ENCODE measurements at regions not wholly inside any gene's neighbourhood (a gene's known extent, or its start where the extent isn't known, plus 50 kb on each side); places are given as distances from the start of the nearest gene placed in this dataset.

DNA sequence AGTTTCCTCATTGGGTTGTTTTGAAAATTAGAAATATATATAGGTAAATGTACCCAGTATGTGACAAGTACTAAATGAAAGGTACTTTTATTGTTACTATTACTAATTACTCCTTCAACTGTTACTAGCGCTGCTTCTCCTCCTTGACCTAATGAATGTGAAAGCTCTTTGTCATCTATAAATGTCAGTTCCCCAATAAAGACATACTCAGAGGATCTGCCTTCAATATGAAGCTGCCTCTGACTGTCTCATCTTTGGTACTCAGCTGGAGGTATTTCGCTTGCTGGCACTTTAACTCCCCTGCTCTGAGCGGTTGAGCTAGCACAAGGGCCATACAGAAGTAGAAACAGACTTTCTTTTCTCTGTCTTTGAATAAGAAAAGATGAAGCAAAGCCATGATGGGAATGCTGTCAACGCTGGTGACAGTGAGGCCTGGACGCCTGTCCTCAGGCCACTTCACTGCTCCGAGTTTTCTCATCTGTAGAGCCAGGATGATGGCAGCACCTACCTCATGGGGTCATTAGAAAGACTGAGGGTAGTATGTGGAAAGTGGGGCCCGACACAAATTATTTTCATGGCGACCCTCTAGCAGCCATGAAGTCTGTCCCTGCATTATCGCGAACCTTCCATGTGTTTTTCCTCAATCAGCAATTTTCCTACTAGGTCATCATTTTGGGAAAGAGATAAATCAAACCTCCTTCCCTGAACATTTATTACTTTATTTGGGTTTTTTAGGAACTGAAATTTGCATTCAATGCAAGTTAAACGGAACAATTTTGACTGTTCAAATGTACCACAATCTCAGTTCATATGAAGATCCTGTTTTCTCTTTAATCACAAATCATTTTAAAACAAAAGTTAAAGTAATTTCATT is 55.9 kb upstream of the SNX9 start:
- POLR2A ChIA-PET = no interaction called here
- in situ Hi-C loops (cut with MboI) = no loop called here

DNA sequence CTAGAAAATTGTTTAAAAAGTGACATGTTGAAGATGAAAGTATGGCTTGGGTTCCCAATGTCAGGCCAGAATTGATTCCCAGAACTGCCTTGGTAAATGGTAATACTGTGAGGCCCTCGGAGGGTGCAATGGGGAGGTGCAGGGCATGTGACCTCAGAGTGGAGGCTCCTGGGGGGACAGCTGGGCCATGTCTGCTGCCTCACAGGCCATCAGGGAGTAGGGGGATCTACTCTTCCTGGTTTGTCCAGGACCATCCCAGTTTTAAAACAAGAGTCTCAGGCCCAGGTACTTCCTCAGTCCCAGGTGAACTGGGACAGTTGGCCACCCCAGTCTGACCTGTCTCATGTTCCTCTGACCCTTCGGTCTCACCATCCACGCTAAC is 55.3 kb upstream of the SNX9 start:
- 66% methylated on average over 3 of the region's 3 CpGs for WGBS (ENCODE audit: insufficient coverage, low coverage, missing lambda C conversion rate)
- Histone ChIP-seq H3K4me2 (ENCODE audit: insufficient read depth, low read length) (no peak overlapping the region), H3K36me3 (ENCODE audit: control insufficient read depth, insufficient read depth, low read length) (no peaks in the 10 kb centered on the region), H3K9ac (ENCODE audit: insufficient read depth in 1 of 2, low read depth in 2 of 2, low read length in 2 of 2) (peak overlapping the region in 1 of 2 experiments; percentile 46; a peak in 1 of 4 replicates), H2AFZ (ENCODE audit: low read depth, low read length) (peak overlapping the region; percentile 54), H3K9me3 (replicated peaks; ENCODE audit: control insufficient read depth, insufficient read depth, low read depth, low read length) (no peaks in the 10 kb centered on the region), H3K4me1 (replicated peaks in 1 of 2; ENCODE audit: control insufficient read depth in 2 of 2, insufficient read depth in 2 of 2, low read length in 2 of 2) (peaks cover 20 to 26% of the 10 kb centered on the region in 2 experiments), H3K4me3 (no peak overlapping the region), H3K9me1 (ENCODE audit: control insufficient read depth, insufficient read depth, low read length) (no peaks in the 10 kb centered on the region), H3K79me2 (ENCODE audit: control insufficient read depth, insufficient read depth, low read length) (no peaks in the 10 kb centered on the region), H3K27me3 (ENCODE audit: control insufficient read depth in 2 of 2, insufficient read depth in 2 of 2, low read length in 2 of 2) (no peaks in the 10 kb centered on the region), H3K27ac (ENCODE audit: extremely low read depth, low read depth, low read length) (no peak overlapping the region), H4K20me1 (replicated peaks; ENCODE audit: control insufficient read depth, insufficient read depth, low read length) (no peaks in the 10 kb centered on the region)
- intact Hi-C loops (cut with micrococcal nuclease) (no loop called here), in situ Hi-C loops (cut with MboI) (no loop called here)
- POLR2A ChIA-PET = no interaction called here
- no TSS peak for BruUV-seq (replicated peaks)
- no peak for DNase-seq (ENCODE audit: extremely low read depth in 1 of 4, low spot score in 3 of 4)
- no peak for ATAC-seq
- FAIRE-seq = no peak
- CTCF ChIA-PET (ENCODE audit: low intra/inter-chr PET ratio) = no interaction called here
- TF ChIP-seq XRCC3 (IDR thresholded peaks at IDR 0.05) (no peak), NR1H2 (CRISPR knock-in tag; IDR thresholded peaks at IDR 0.05) (no peak), SAFB2 (IDR thresholded peaks at IDR 0.05; ENCODE audit: borderline replicate concordance, low read depth, low read length, severe bottlenecking) (no peak), ZNF778 (CRISPR knock-in tag; IDR thresholded peaks at IDR 0.05) (no peak), ARHGAP35 (IDR thresholded peaks at IDR 0.05; ENCODE audit: partially characterized antibody) (no peak), PURB (CRISPR knock-in tag; IDR thresholded peaks at IDR 0.05; ENCODE audit: low read depth) (no peak), ZNF239 (CRISPR knock-in tag; IDR thresholded peaks at IDR 0.05) (no peak), ZNF766 (CRISPR knock-in tag; conservative IDR thresholded peaks at IDR 0.05) (no peak), EZH2 (IDR thresholded peaks at IDR 0.05; ENCODE audit: borderline replicate concordance, low read depth, low read length) (no peak)
- TF ChIP-seq, protein P1, sequence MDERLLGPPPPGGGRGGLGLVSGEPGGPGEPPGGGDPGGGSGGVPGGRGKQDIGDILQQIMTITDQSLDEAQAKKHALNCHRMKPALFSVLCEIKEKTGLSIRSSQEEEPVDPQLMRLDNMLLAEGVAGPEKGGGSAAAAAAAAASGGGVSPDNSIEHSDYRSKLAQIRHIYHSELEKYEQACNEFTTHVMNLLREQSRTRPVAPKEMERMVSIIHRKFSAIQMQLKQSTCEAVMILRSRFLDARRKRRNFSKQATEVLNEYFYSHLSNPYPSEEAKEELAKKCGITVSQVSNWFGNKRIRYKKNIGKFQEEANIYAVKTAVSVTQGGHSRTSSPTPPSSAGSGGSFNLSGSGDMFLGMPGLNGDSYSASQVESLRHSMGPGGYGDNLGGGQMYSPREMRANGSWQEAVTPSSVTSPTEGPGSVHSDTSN (CRISPR knock-in tag; IDR thresholded peaks at IDR 0.05; ENCODE audit: low read depth) = no peak
- TF ChIP-seq, protein P1 (tag; conservative IDR thresholded peaks at IDR 0.05; ENCODE audit: low read depth) = no peak

More for the DNA sequence above, 55.9 kb upstream of the SNX9 start:
- CTCF ChIA-PET (ENCODE audit: low intra/inter-chr PET ratio) = no interaction called here
- 74% methylated on average over 11 of the region's 11 CpGs for WGBS (ENCODE audit: insufficient coverage, low coverage, missing lambda C conversion rate)
- FAIRE-seq = no peak
- Histone ChIP-seq H3K4me2 (ENCODE audit: insufficient read depth, low read length) (no peak overlapping the region), H3K27ac (ENCODE audit: extremely low read depth, low read depth, low read length) (no peak overlapping the region), H4K20me1 (replicated peaks; ENCODE audit: control insufficient read depth, insufficient read depth, low read length) (no peaks in the 10 kb centered on the region), H3K9ac (ENCODE audit: insufficient read depth in 1 of 2, low read depth in 2 of 2, low read length in 2 of 2) (no peak overlapping the region), H3K27me3 (ENCODE audit: control insufficient read depth in 2 of 2, insufficient read depth in 2 of 2, low read length in 2 of 2) (no peaks in the 10 kb centered on the region), H3K9me3 (replicated peaks; ENCODE audit: control insufficient read depth, insufficient read depth, low read depth, low read length) (no peaks in the 10 kb centered on the region), H3K4me1 (replicated peaks in 1 of 2; ENCODE audit: control insufficient read depth in 2 of 2, insufficient read depth in 2 of 2, low read length in 2 of 2) (peaks cover 20 to 29% of the 10 kb centered on the region in 2 experiments), H3K4me3 (no peak overlapping the region), H3K9me1 (ENCODE audit: control insufficient read depth, insufficient read depth, low read length) (no peaks in the 10 kb centered on the region), H3K79me2 (ENCODE audit: control insufficient read depth, insufficient read depth, low read length) (no peaks in the 10 kb centered on the region), H3K36me3 (ENCODE audit: control insufficient read depth, insufficient read depth, low read length) (no peaks in the 10 kb centered on the region), H2AFZ (ENCODE audit: low read depth, low read length) (peak overlapping the region; percentile 51)
- TF ChIP-seq ZNF316 (IDR thresholded peaks at IDR 0.05) = peak; percentile 92
- TF ChIP-seq PURB (CRISPR knock-in tag; IDR thresholded peaks at IDR 0.05; ENCODE audit: low read depth) = no peak
- 0 out of 2 replicates have a peak, but pooled peaks have one; percentile 10 for TF ChIP-seq JUN (IDR thresholded peaks at IDR 0.05; ENCODE audit: borderline replicate concordance, low read depth, low read length)
- TF ChIP-seq JUN (CRISPR knock-in tag; IDR thresholded peaks at IDR 0.05; ENCODE audit: borderline replicate concordance) = no peak
- peak; percentile 71 for TF ChIP-seq MAFG (tag; conservative IDR thresholded peaks at IDR 0.05)
- TF ChIP-seq POLR2AphosphoS2 (IDR thresholded peaks at IDR 0.05; ENCODE audit: low read length) = no peak
- TF ChIP-seq C11orf30 (IDR thresholded peaks at IDR 0.05; ENCODE audit: low read depth) = peak; percentile 75
- peak; percentile 74 for TF ChIP-seq MAFF (IDR thresholded peaks at IDR 0.05; ENCODE audit: low read length)
- TF ChIP-seq MAFK (IDR thresholded peaks at IDR 0.05; ENCODE audit: low read length) = peak; percentile 63
- no TSS peak for BruUV-seq (replicated peaks)
- ATAC-seq = no peak
- intact Hi-C loops (cut with micrococcal nuclease) = no loop called here
- DNase-seq (ENCODE audit: extremely low read depth in 1 of 4, low spot score in 3 of 4) = no peak

All from K562 (cell line).